Activated B cell treated with CpG ODN at 0.5 μM for 24 hours (primary cell): ENCODE measurements at regions not wholly inside any gene's neighbourhood (a gene's known extent, or its start where the extent isn't known, plus 50 kb on each side); places are given as distances from the start of the nearest gene placed in this dataset.

Source experiments
- ATAC-seq: fragments of 200-7000 bp; cut with Tn5 transposase; one replicate; pipeline ENCODE4 v1.10.0; 2021; ENCODE audit warnings: low read depth, mild to moderate bottlenecking, moderate library complexity
- CTCF ChIA-PET: fragments of 350-600 bp; sonication (Branson Sonifier 250); formaldehyde crosslinking; loops from one replicate; lab custom pipeline; 2021; ENCODE audit warnings: antibody characterized with exemption; lab: Charles Lee
- POLR2A ChIA-PET: fragments of 350-600 bp; sonication (Branson Sonifier 250); formaldehyde crosslinking; loops from one replicate; lab custom pipeline; 2021; ENCODE audit warnings: antibody characterized with exemption; lab: Charles Lee
- DNase-seq: peaks from one replicate; pipeline ENCODE4 v3.0.0; 2022
- H3K27ac Mint-ChIP-seq: one replicate; pipeline ENCODE4 v1.8.0; 2020; ENCODE audit warnings: mixed read lengths
- H3K27me3 Mint-ChIP-seq: one replicate; pipeline ENCODE4 v1.8.0; 2021; ENCODE audit warnings: mixed read lengths
- H3K36me3 Mint-ChIP-seq: one replicate; pipeline ENCODE4 v1.8.0; 2021; ENCODE audit warnings: low read depth, mixed read lengths
- H3K4me1 Mint-ChIP-seq: one replicate; pipeline ENCODE4 v1.8.0; 2021; ENCODE audit warnings: mixed read lengths
- H3K4me3 Mint-ChIP-seq: one replicate; pipeline ENCODE4 v1.8.0; 2020; ENCODE audit warnings: mild to moderate bottlenecking, mixed read lengths
- H3K9me3 Mint-ChIP-seq: one replicate; pipeline ENCODE4 v1.8.0; 2020; ENCODE audit warnings: mixed read lengths
- CTCF ChIP-seq: fragments of 200-600 bp; IDR thresholded peaks from one replicate; pipeline ENCODE4 v1.8.0; 2022; ENCODE audit warnings: antibody characterized with exemption, mild to moderate bottlenecking
- intact Hi-C: fragments of 100-400 bp; cut with micrococcal nuclease; formaldehyde crosslinking; loops from one replicate; pipeline ENCODE4 v1.15.1; 2024

- intact Hi-C loops = no loop called here
- CTCF ChIA-PET = no interaction called here
- POLR2A ChIA-PET = no interaction called here
- TF ChIP-seq CTCF = no peak
- ATAC-seq = no peak
- no peak for DNase-seq
- Mint-ChIP-seq H3K27me3 (no peaks in the 10 kb centered on the region), H3K9me3 (peaks cover 8% of the 10 kb centered on the region), H3K36me3 (no peaks in the 10 kb centered on the region), H3K4me3 (no peak overlapping the region), H3K4me1 (no peaks in the 10 kb centered on the region), H3K27ac (no peak overlapping the region)
Observed at GRCh38 chr12:17192721-17193120, 586.8 kb upstream of the LMO3 start.

GRCh38 chr12:17169726-17170471, 563.9 kb upstream of the LMO3 start:
- H3K4me1 Mint-ChIP-seq = no peaks in the 10 kb centered on the region
- DNase-seq (no peak), ATAC-seq (no peak)
- H3K27me3 Mint-ChIP-seq = no peaks in the 10 kb centered on the region
- POLR2A ChIA-PET = no interaction called here
- no peak overlapping the region for H3K4me3 Mint-ChIP-seq
- peaks cover 7% of the 10 kb centered on the region for H3K9me3 Mint-ChIP-seq
- no peaks in the 10 kb centered on the region for H3K36me3 Mint-ChIP-seq
- TF ChIP-seq CTCF = no peak
- intact Hi-C loops = no loop called here
- no peak overlapping the region for H3K27ac Mint-ChIP-seq
- CTCF ChIA-PET = no interaction called here

- no peaks in the 10 kb centered on the region for H3K9me3 Mint-ChIP-seq
- DNase-seq (no peak), ATAC-seq (no peak)
- TF ChIP-seq CTCF = no peak
- H3K36me3 Mint-ChIP-seq = no peaks in the 10 kb centered on the region
- no peak overlapping the region for H3K27ac Mint-ChIP-seq
- no peaks in the 10 kb centered on the region for H3K4me1 Mint-ChIP-seq
- no peak overlapping the region for H3K4me3 Mint-ChIP-seq
- intact Hi-C loops = no loop called here
- no peaks in the 10 kb centered on the region for H3K27me3 Mint-ChIP-seq
- ChIA-PET CTCF (no interaction called here), POLR2A (no interaction called here)
Observed at GRCh38 chr12:17159506-17160300, 553.7 kb upstream of the LMO3 start.

DNA sequence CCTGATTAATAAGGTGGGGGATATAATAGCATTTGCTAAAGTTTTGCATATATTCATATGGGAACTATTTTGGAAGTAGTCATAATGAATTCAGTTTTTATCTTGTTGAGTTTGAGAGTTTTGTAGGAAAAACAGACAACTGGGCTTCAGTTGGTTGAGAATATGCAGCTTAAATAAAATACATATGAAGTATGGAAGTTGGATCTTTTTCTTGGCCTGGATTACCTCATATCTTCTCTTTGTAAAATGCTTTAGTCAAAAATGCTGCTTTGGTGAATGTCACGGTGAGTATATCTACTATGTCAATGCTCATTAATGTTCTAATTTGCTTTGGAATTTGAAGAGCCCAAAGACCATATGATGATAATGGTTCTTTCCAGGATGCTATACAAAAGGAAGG, 552.2 kb upstream of the LMO3 start:
- no peaks in the 10 kb centered on the region for H3K27me3 Mint-ChIP-seq
- intact Hi-C loops = no loop called here
- ATAC-seq (no peak), DNase-seq (no peak)
- POLR2A ChIA-PET = no interaction called here
- H3K36me3 Mint-ChIP-seq = no peaks in the 10 kb centered on the region
- no peaks in the 10 kb centered on the region for H3K4me1 Mint-ChIP-seq
- H3K4me3 Mint-ChIP-seq = no peak overlapping the region
- peaks cover 2% of the 10 kb centered on the region for H3K9me3 Mint-ChIP-seq
- CTCF ChIA-PET = no interaction called here
- H3K27ac Mint-ChIP-seq = no peak overlapping the region
- TF ChIP-seq CTCF = no peak

GRCh38 chr12:17151917-17152316, 546.0 kb upstream of the LMO3 start:
- Mint-ChIP-seq H3K27me3 (no peaks in the 10 kb centered on the region), H3K4me1 (no peaks in the 10 kb centered on the region), H3K36me3 (no peaks in the 10 kb centered on the region), H3K4me3 (no peak overlapping the region), H3K9me3 (peaks cover 19% of the 10 kb centered on the region), H3K27ac (no peak overlapping the region)
- ATAC-seq (no peak), DNase-seq (no peak)
- POLR2A ChIA-PET = no interaction called here
- intact Hi-C loops = no loop called here
- CTCF ChIA-PET = no interaction called here
- TF ChIP-seq CTCF = no peak
